Suprapubic skin (tissue), 4 donors: ENCODE measurements at regions not wholly inside any gene's neighbourhood (a gene's known extent, or its start where the extent isn't known, plus 50 kb on each side); places are given as distances from the start of the nearest gene placed in this dataset.

ENCODE experiments used
- DNase-seq, 2 donors: peaks; one replicate each; pipeline ENCODE4 v3.0.0-alpha.2; 2019; ENCODE audit warnings: low spot score in 2 of 2
- H3K27ac ChIP-seq: fragments of 200-600 bp; sonication (generic); one replicate; pipeline ENCODE4 v1.5.1; 2019
- H3K27me3 ChIP-seq: fragments of 200-600 bp; sonication (generic); one replicate; pipeline ENCODE4 v1.5.1; 2019
- H3K36me3 ChIP-seq: fragments of 200-600 bp; sonication (generic); one replicate; pipeline ENCODE4 v1.5.1; 2019
- H3K4me1 ChIP-seq: fragments of 200-600 bp; sonication (generic); one replicate; pipeline ENCODE4 v1.5.1; 2019
- H3K4me3 ChIP-seq: fragments of 200-600 bp; sonication (generic); one replicate; pipeline ENCODE4 v1.5.1; 2019; ENCODE audit warnings: mild to moderate bottlenecking
- H3K9me3 ChIP-seq: fragments of 200-600 bp; sonication (generic); one replicate; pipeline ENCODE4 v1.5.1; 2019
- EP300 ChIP-seq: sonication (generic); formaldehyde crosslinking; IDR thresholded peaks from one replicate; pipeline ENCODE4 v1.6.1; 2017; ENCODE audit warnings: antibody characterized with exemption
- POLR2A ChIP-seq, 2 donors: fragments of 450-650 bp; IDR thresholded peaks; one replicate each; pipeline ENCODE4 v1.6.1; 2017; ENCODE audit warnings: antibody characterized with exemption in 2 of 2, mild to moderate bottlenecking in 2 of 2, moderate library complexity in 2 of 2
- POLR2AphosphoS5 ChIP-seq, 3 donors: sonication (generic); formaldehyde crosslinking; IDR thresholded peaks; one replicate each; pipeline ENCODE4 v1.6.1; 2017; ENCODE audit warnings: antibody characterized with exemption in 3 of 3
- WGBS: methylation state at CpG from one replicate; pipeline ENCODE4 v1.1.5; 2018; 5-methylcytosine and 5-hydroxymethylcytosine counted together
- TF ChIP-seq, protein P1 (sequence below), 2 donors: fragments of 200-600 bp in 1 of 2; fragments of 450-650 bp in 1 of 2; sonication (generic) in 1 of 2; IDR thresholded peaks; one replicate each; pipeline ENCODE4 v1.5.1; 2016 to 2019; ENCODE audit warnings: antibody characterized with exemption in 2 of 2, mild to moderate bottlenecking in 1 of 2, moderate library complexity in 1 of 2

DNA sequence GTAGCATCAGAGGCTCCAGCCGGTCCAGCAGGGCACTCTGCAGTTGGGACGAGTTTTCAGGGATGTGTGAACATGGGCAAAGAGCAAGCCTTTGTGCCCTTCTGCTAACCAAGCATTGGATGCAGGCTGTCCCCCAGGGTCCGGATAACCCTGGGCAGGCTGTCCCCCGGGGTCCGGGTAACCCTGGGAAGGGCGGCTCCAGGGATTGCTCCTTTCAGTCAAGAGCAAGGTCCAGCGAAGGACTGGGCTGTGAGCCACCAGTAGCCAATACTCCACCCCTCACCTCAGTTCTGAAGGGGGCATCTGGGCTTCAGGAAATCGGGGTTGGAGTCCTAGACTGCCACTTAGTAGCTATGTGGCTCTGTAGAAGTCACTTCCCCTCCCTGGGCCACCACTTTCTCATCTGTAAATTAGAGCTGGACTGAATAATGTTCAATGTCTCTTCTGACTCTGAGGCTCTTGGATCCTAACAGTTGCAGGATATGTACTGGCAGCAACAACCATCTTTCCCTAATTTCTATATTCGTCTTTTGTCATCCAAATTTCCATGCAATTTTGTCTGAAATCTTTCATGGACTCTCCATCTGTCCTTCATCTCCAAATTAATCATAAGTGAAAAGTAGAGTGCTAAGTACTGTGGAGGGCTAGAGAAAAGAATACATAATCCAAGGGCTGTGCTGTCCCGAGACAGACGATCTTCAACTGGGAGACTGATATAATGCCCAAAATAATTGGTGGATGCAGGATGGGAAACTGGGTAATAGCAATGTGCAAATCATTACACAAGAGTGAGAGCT, 137.4 kb upstream of the NTF3 start:
- H3K4me1 ChIP-seq: no peaks in the 10 kb centered on the region
- DNase-seq: no peak
- H3K36me3 ChIP-seq: no peaks in the 10 kb centered on the region
- no peak overlapping the region for H3K27ac ChIP-seq
- TF ChIP-seq, protein P1, sequence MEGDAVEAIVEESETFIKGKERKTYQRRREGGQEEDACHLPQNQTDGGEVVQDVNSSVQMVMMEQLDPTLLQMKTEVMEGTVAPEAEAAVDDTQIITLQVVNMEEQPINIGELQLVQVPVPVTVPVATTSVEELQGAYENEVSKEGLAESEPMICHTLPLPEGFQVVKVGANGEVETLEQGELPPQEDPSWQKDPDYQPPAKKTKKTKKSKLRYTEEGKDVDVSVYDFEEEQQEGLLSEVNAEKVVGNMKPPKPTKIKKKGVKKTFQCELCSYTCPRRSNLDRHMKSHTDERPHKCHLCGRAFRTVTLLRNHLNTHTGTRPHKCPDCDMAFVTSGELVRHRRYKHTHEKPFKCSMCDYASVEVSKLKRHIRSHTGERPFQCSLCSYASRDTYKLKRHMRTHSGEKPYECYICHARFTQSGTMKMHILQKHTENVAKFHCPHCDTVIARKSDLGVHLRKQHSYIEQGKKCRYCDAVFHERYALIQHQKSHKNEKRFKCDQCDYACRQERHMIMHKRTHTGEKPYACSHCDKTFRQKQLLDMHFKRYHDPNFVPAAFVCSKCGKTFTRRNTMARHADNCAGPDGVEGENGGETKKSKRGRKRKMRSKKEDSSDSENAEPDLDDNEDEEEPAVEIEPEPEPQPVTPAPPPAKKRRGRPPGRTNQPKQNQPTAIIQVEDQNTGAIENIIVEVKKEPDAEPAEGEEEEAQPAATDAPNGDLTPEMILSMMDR (IDR thresholded peaks at IDR 0.05): no peak
- TF ChIP-seq POLR2A (IDR thresholded peaks at IDR 0.05) (no peak), POLR2AphosphoS5 (IDR thresholded peaks at IDR 0.05) (no peak), EP300 (no peak)
- H3K4me3 ChIP-seq: no peak overlapping the region
- H3K9me3 ChIP-seq: no peaks in the 10 kb centered on the region
- 76% methylated on average over 6 of the region's 11 CpGs for WGBS
- peaks cover 6% of the 10 kb centered on the region for H3K27me3 ChIP-seq

DNA sequence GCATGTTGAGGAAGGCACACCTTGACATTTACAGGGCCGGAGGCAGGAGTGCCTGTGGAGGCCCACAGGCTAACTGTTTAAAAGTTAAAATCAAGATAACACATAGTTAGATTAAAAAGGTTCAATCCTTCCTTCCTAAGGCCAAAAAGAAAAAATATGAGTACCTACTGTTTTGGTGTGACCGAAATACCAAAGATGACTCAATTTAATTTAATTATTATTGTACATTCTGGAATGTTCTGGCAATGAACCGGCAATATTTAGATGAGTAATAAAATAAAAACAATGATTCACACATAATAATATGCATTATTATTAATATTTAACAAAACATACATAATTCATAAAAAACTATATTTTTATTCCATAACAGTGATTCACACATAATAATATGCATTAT, 136.8 kb upstream of the NTF3 start:
- H3K27me3 ChIP-seq: peaks cover 13% of the 10 kb centered on the region
- no peaks in the 10 kb centered on the region for H3K36me3 ChIP-seq
- 49% methylated on average over 3 of the region's 3 CpGs for WGBS
- H3K27ac ChIP-seq: no peak overlapping the region
- no peaks in the 10 kb centered on the region for H3K4me1 ChIP-seq
- no peak for TF ChIP-seq POLR2A (IDR thresholded peaks at IDR 0.05)
- TF ChIP-seq EP300: no peak
- TF ChIP-seq, protein P1 (IDR thresholded peaks at IDR 0.05): no peak
- TF ChIP-seq POLR2AphosphoS5 (IDR thresholded peaks at IDR 0.05): no peak
- H3K9me3 ChIP-seq: no peaks in the 10 kb centered on the region
- H3K4me3 ChIP-seq: no peak overlapping the region
- no peak for DNase-seq

DNA sequence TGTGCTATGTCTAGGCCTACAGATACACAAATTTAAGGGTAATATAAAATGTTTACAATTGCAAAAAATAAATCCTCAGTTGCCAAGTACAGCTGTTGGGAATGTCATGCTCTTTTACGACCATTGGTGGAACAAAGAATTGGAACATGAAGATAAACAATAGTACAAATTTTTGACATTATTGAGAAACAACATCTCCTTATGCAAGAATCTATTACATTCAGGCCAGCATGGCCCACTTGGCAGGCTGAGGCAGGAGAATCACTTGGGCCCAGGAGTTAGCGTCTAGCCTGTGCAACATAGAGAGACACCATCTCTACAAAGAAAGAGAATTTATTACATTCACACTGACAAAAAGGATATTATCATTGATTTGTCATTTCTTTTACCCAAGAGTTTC, 135.9 kb upstream of the NTF3 start:
- no peak for DNase-seq
- TF ChIP-seq EP300: no peak
- no peak for TF ChIP-seq POLR2A (IDR thresholded peaks at IDR 0.05)
- no peak for TF ChIP-seq POLR2AphosphoS5 (IDR thresholded peaks at IDR 0.05)
- TF ChIP-seq, protein P1 (IDR thresholded peaks at IDR 0.05): no peak
- 76% methylated on average over 2 of the region's 2 CpGs for WGBS

DNA sequence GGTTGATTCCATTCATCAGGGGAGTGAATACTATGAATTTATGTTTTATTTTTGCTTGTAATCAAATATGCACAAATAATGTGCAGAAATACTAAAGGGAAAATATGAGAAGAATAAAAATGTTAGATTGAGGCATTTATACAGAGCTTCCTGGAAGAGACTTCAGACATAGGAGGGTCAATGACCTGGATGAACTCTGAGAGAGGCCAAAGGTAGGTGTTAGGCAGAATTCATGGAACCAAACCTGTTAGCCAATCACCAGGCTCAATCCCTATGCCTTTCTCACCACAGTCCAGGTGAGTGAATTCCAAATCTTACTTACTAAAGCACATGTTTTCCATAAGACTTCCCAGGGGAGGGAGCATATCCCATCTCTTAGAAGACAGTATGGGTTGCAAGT, 130.4 kb upstream of the NTF3 start:
- no peaks in the 10 kb centered on the region for H3K4me1 ChIP-seq
- no peak overlapping the region for H3K4me3 ChIP-seq
- H3K36me3 ChIP-seq: no peaks in the 10 kb centered on the region
- no peak for TF ChIP-seq POLR2AphosphoS5 (IDR thresholded peaks at IDR 0.05)
- TF ChIP-seq EP300: no peak
- TF ChIP-seq, protein P1 (IDR thresholded peaks at IDR 0.05): no peak
- TF ChIP-seq POLR2A (IDR thresholded peaks at IDR 0.05): no peak
- H3K27me3 ChIP-seq: peaks cover 39% of the 10 kb centered on the region
- H3K27ac ChIP-seq: no peak overlapping the region
- no peaks in the 10 kb centered on the region for H3K9me3 ChIP-seq
- no peak for DNase-seq

More for the DNA sequence above, 135.9 kb upstream of the NTF3 start:
- no peak overlapping the region for H3K27ac ChIP-seq
- no peaks in the 10 kb centered on the region for H3K36me3 ChIP-seq
- H3K4me3 ChIP-seq: no peak overlapping the region
- H3K9me3 ChIP-seq: no peaks in the 10 kb centered on the region
- peaks cover 19% of the 10 kb centered on the region for H3K27me3 ChIP-seq
- H3K4me1 ChIP-seq: no peaks in the 10 kb centered on the region

DNA sequence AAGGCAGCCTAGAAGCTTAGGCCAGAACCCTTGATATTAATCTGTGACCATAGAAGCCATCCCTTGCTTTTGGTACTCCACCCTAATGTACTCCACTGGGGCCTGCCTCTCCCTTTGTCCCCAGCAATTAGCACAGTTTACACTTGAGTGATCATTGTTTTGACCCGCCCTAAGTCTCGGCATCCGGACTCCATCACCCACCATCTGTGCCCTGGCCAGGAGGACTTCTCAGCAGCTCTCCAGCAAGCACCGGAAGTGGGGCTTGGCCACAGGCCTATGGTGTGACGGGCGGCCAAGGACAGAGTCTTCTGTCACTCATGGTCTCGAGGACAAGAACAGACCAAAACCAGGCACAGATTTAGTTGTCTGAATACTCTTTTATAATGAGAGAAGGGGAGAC, 126.5 kb upstream of the NTF3 start:
- TF ChIP-seq POLR2AphosphoS5 (IDR thresholded peaks at IDR 0.05) (no peak), POLR2A (IDR thresholded peaks at IDR 0.05) (no peak), EP300 (no peak)
- TF ChIP-seq, protein P1 (IDR thresholded peaks at IDR 0.05): no peak
- WGBS: 67% methylated on average over 7 of the region's 7 CpGs
- peaks cover 6% of the 10 kb centered on the region for H3K4me1 ChIP-seq

More for the DNA sequence above, 126.5 kb upstream of the NTF3 start:
- no peak overlapping the region for H3K4me3 ChIP-seq
- peaks cover 33% of the 10 kb centered on the region for H3K27me3 ChIP-seq
- H3K9me3 ChIP-seq: no peaks in the 10 kb centered on the region
- H3K27ac ChIP-seq: no peak overlapping the region
- no peaks in the 10 kb centered on the region for H3K36me3 ChIP-seq
- DNase-seq: no peak
